HEK293 (cell line): ENCODE measurements at regions not wholly inside any gene's neighbourhood (a gene's known extent, or its start where the extent isn't known, plus 50 kb on each side); places are given as distances from the start of the nearest gene placed in this dataset.

Source experiments
- CTCF ChIA-PET: fragments of 350-600 bp; formaldehyde crosslinking; extraction: SDS; loops from one replicate; lab custom pipeline; 2021; ENCODE audit warnings: antibody characterized with exemption; lab: Yijun Ruan, JAX
- POLR2A ChIA-PET: fragments of 300-600 bp; formaldehyde crosslinking; extraction: SDS; loops from one replicate; lab custom pipeline; 2020; ENCODE audit warnings: antibody characterized with exemption, inconsistent platforms; lab: Yijun Ruan, JAX
- H3K27ac ChIP-seq: fragments of 200-500 bp; sonication (Bioruptor generic); 2 replicates; pipeline ENCODE4 v1.5.1; 2014; ENCODE audit warnings: low read depth, low read length, control low read depth, inconsistent platforms; ENCODE audit errors: extremely low read depth
- H3K36me3 ChIP-seq, 2 experiments: fragments of 200-500 bp in 1 of 2; sonication (Bioruptor generic) in 1 of 2; 1 replicate in 1 of 2; 2 replicates in 1 of 2; pipeline ENCODE4 v1.5.1; 2014 to 2017; ENCODE audit warnings: inconsistent platforms in 2 of 2, low read length in 2 of 2; ENCODE audit not compliant: control insufficient read depth in 2 of 2, insufficient read depth in 1 of 2
- H3K4me1 ChIP-seq: fragments of 200-500 bp; sonication (Bioruptor generic); 2 replicates; pipeline ENCODE4 v1.5.1; 2014; ENCODE audit warnings: mild to moderate bottlenecking, low read length, inconsistent platforms; ENCODE audit not compliant: control insufficient read depth, insufficient read depth
- H3K4me3 ChIP-seq: 2 replicates; pipeline ENCODE4 v1.5.1; 2011; ENCODE audit warnings: low read depth, mild to moderate bottlenecking, control low read depth, low read length, moderate library complexity
- H3K9me3 ChIP-seq: fragments of 200-500 bp; sonication (Bioruptor generic); 2 replicates; pipeline ENCODE4 v1.5.1; 2014; ENCODE audit warnings: low read depth, low read length, inconsistent platforms; ENCODE audit not compliant: control insufficient read depth, insufficient read depth
- KLF7 ChIP-seq: fragments of 450-650 bp; formaldehyde crosslinking; IDR thresholded peaks from 2 replicates; pipeline ENCODE4 v1.5.1; 2016; ENCODE audit warnings: missing biosample characterization, missing genetic modification characterization, borderline replicate concordance
- WT1 ChIP-seq: fragments of 450-650 bp; formaldehyde crosslinking; IDR thresholded peaks from 2 replicates; pipeline ENCODE4 v1.5.1; 2016; ENCODE audit warnings: missing biosample characterization, missing genetic modification characterization
- YY1 ChIP-seq: fragments of 450-650 bp; formaldehyde crosslinking; IDR thresholded peaks from 2 replicates; pipeline ENCODE4 v1.5.1; 2018; ENCODE audit warnings: missing biosample characterization, missing genetic modification characterization
- ZBTB10 ChIP-seq: fragments of 450-650 bp; formaldehyde crosslinking; IDR thresholded peaks from 2 replicates; pipeline ENCODE4 v1.5.1; 2016; ENCODE audit warnings: missing biosample characterization, missing genetic modification characterization
- ZNF138 ChIP-seq: fragments of 450-650 bp; formaldehyde crosslinking; IDR thresholded peaks from 2 replicates; pipeline ENCODE4 v1.5.1; 2016; ENCODE audit warnings: missing biosample characterization, missing genetic modification characterization, borderline replicate concordance
- ZNF16 ChIP-seq: fragments of 450-650 bp; formaldehyde crosslinking; IDR thresholded peaks from 2 replicates; pipeline ENCODE4 v1.5.1; 2016; ENCODE audit warnings: low read depth, missing biosample characterization, missing genetic modification characterization
- ZNF366 ChIP-seq: fragments of 450-650 bp; formaldehyde crosslinking; conservative IDR thresholded peaks from 2 replicates; pipeline ENCODE4 v1.5.1; 2016; ENCODE audit warnings: missing biosample characterization, missing genetic modification characterization
- ZNF37A ChIP-seq: fragments of 450-650 bp; IDR thresholded peaks from 2 replicates; pipeline ENCODE4 v1.5.1; 2018; ENCODE audit warnings: missing biosample characterization, missing genetic modification characterization
- ZNF398 ChIP-seq: fragments of 450-650 bp; formaldehyde crosslinking; IDR thresholded peaks from 2 replicates; pipeline ENCODE4 v1.5.1; 2017; ENCODE audit warnings: missing biosample characterization, missing genetic modification characterization
- ZNF423 ChIP-seq: fragments of 450-650 bp; formaldehyde crosslinking; IDR thresholded peaks from 2 replicates; pipeline ENCODE4 v1.5.1; 2016; ENCODE audit warnings: missing biosample characterization, missing genetic modification characterization
- ZNF449 ChIP-seq: fragments of 450-650 bp; formaldehyde crosslinking; IDR thresholded peaks from 2 replicates; pipeline ENCODE4 v1.5.1; 2017; ENCODE audit warnings: missing biosample characterization, mild to moderate bottlenecking, missing genetic modification characterization, moderate library complexity
- ZNF48 ChIP-seq: fragments of 450-650 bp; formaldehyde crosslinking; IDR thresholded peaks from 2 replicates; pipeline ENCODE4 v1.5.1; 2016; ENCODE audit warnings: missing biosample characterization, missing genetic modification characterization
- ZNF514 ChIP-seq: fragments of 450-650 bp; formaldehyde crosslinking; IDR thresholded peaks from 2 replicates; pipeline ENCODE4 v1.5.1; 2016; ENCODE audit warnings: missing biosample characterization, missing genetic modification characterization
- ZNF548 ChIP-seq: fragments of 450-650 bp; formaldehyde crosslinking; IDR thresholded peaks from 2 replicates; pipeline ENCODE4 v1.5.1; 2016; ENCODE audit warnings: missing biosample characterization, missing genetic modification characterization
- ZNF561 ChIP-seq: fragments of 450-650 bp; IDR thresholded peaks from 2 replicates; pipeline ENCODE4 v1.5.1; 2018; ENCODE audit warnings: missing biosample characterization, missing genetic modification characterization, borderline replicate concordance
- ZNF596 ChIP-seq: fragments of 450-650 bp; IDR thresholded peaks from 2 replicates; pipeline ENCODE4 v1.5.0; 2018; ENCODE audit warnings: missing biosample characterization, mild to moderate bottlenecking, missing genetic modification characterization, moderate library complexity
- ZNF623 ChIP-seq: fragments of 450-650 bp; formaldehyde crosslinking; IDR thresholded peaks from 2 replicates; pipeline ENCODE4 v1.5.1; 2016; ENCODE audit warnings: missing biosample characterization, missing genetic modification characterization
- ZNF76 ChIP-seq: fragments of 450-650 bp; formaldehyde crosslinking; IDR thresholded peaks from 2 replicates; pipeline ENCODE4; 2016; ENCODE audit warnings: low read depth, missing biosample characterization, missing genetic modification characterization, borderline replicate concordance
- ZNF768 ChIP-seq: fragments of 450-650 bp; formaldehyde crosslinking; IDR thresholded peaks from 2 replicates; pipeline ENCODE4 v1.5.1; 2018; ENCODE audit warnings: missing biosample characterization, mild to moderate bottlenecking, missing genetic modification characterization
- ZNF843 ChIP-seq: fragments of 450-650 bp; formaldehyde crosslinking; IDR thresholded peaks from 2 replicates; pipeline ENCODE4 v1.5.1; 2016; ENCODE audit warnings: missing biosample characterization, missing genetic modification characterization
- ZSCAN16 ChIP-seq: fragments of 450-650 bp; formaldehyde crosslinking; IDR thresholded peaks from 2 replicates; pipeline ENCODE4 v1.5.1; 2016; ENCODE audit warnings: missing biosample characterization, missing genetic modification characterization
- TF ChIP-seq, protein P1 (sequence below): fragments of 450-650 bp; formaldehyde crosslinking; IDR thresholded peaks from 2 replicates; pipeline ENCODE4 v1.5.1; 2017; ENCODE audit warnings: missing biosample characterization, missing genetic modification characterization
- TF ChIP-seq, protein P2 (sequence below): fragments of 450-650 bp; formaldehyde crosslinking; IDR thresholded peaks from 2 replicates; pipeline ENCODE4 v1.5.1; 2016; ENCODE audit warnings: missing biosample characterization, missing genetic modification characterization
- TF ChIP-seq, protein P3 (sequence below): fragments of 450-650 bp; formaldehyde crosslinking; IDR thresholded peaks from 2 replicates; pipeline ENCODE4 v1.5.1; 2016; ENCODE audit warnings: missing biosample characterization, missing genetic modification characterization, borderline replicate concordance

- Histone ChIP-seq H3K9me3 (no peaks in the 10 kb centered on the region), H3K4me1 (no peaks in the 10 kb centered on the region), H3K36me3 (no peaks in the 10 kb centered on the region)
- ChIA-PET CTCF (interaction anchor here (3.1 kb wide), 1 partner anchor 18 kb away, joined by 23 read pairs; no protein-coding TSS in a partner anchor), POLR2A (no interaction called here)
- no peak for TF ChIP-seq ZNF449
- no peak for TF ChIP-seq ZNF76 (tag by site-specific recombination)
- TF ChIP-seq KLF7 (tag by site-specific recombination), result no peak
- TF ChIP-seq ZNF366 (tag by site-specific recombination), result no peak
- TF ChIP-seq ZNF843, result no peak
- no peak for TF ChIP-seq YY1
- no peak for TF ChIP-seq ZNF37A (tag by site-specific recombination)
- TF ChIP-seq ZNF514 (tag by site-specific recombination), result no peak
- no peak for TF ChIP-seq ZNF48 (tag by site-specific recombination)
- TF ChIP-seq ZNF16 (tag by site-specific recombination), result no peak
- TF ChIP-seq ZNF138 (tag by site-specific recombination), result no peak
- TF ChIP-seq, all 188 proteins: peak for 0
- H3K27ac ChIP-seq, result no peak overlapping the region
- no peak overlapping the region for H3K4me3 ChIP-seq
Measured at GRCh38 chr11:96482193-96482592, 92.4 kb downstream of the JRKL start.

GRCh38 chr11:96483374-96483955 is 93.7 kb downstream of the JRKL start:
- ChIA-PET CTCF (interaction anchor here (0.7 to 1.3 kb wide), 2 partner anchors 20 to 176 kb away, joined by 4 to 5 read pairs; no protein-coding TSS in a partner anchor), POLR2A (no interaction called here)
- no peaks in the 10 kb centered on the region for H3K9me3 ChIP-seq
- no peak overlapping the region for H3K4me3 ChIP-seq
- no peak overlapping the region for H3K27ac ChIP-seq
- no peaks in the 10 kb centered on the region for H3K4me1 ChIP-seq
- TF ChIP-seq ZNF596 (tag by site-specific recombination), result no peak
- TF ChIP-seq ZSCAN16 (tag by site-specific recombination), result no peak
- TF ChIP-seq ZNF623 (tag by site-specific recombination), result no peak
- no peak for TF ChIP-seq ZNF548
- TF ChIP-seq ZNF561 (tag by site-specific recombination), result no peak
- TF ChIP-seq ZBTB10 (tag by site-specific recombination), result no peak
- no peak for TF ChIP-seq ZNF423
- TF ChIP-seq, protein P1, sequence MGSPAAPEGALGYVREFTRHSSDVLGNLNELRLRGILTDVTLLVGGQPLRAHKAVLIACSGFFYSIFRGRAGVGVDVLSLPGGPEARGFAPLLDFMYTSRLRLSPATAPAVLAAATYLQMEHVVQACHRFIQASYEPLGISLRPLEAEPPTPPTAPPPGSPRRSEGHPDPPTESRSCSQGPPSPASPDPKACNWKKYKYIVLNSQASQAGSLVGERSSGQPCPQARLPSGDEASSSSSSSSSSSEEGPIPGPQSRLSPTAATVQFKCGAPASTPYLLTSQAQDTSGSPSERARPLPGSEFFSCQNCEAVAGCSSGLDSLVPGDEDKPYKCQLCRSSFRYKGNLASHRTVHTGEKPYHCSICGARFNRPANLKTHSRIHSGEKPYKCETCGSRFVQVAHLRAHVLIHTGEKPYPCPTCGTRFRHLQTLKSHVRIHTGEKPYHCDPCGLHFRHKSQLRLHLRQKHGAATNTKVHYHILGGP (tag by site-specific recombination), result no peak
- TF ChIP-seq, protein P2, sequence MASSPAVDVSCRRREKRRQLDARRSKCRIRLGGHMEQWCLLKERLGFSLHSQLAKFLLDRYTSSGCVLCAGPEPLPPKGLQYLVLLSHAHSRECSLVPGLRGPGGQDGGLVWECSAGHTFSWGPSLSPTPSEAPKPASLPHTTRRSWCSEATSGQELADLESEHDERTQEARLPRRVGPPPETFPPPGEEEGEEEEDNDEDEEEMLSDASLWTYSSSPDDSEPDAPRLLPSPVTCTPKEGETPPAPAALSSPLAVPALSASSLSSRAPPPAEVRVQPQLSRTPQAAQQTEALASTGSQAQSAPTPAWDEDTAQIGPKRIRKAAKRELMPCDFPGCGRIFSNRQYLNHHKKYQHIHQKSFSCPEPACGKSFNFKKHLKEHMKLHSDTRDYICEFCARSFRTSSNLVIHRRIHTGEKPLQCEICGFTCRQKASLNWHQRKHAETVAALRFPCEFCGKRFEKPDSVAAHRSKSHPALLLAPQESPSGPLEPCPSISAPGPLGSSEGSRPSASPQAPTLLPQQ (tag by site-specific recombination), result no peak
- no peak for TF ChIP-seq ZNF398 (tag by site-specific recombination)
- TF ChIP-seq WT1 (tag by site-specific recombination), result no peak
- no peak for TF ChIP-seq ZNF768 (tag by site-specific recombination)
- TF ChIP-seq, protein P3, sequence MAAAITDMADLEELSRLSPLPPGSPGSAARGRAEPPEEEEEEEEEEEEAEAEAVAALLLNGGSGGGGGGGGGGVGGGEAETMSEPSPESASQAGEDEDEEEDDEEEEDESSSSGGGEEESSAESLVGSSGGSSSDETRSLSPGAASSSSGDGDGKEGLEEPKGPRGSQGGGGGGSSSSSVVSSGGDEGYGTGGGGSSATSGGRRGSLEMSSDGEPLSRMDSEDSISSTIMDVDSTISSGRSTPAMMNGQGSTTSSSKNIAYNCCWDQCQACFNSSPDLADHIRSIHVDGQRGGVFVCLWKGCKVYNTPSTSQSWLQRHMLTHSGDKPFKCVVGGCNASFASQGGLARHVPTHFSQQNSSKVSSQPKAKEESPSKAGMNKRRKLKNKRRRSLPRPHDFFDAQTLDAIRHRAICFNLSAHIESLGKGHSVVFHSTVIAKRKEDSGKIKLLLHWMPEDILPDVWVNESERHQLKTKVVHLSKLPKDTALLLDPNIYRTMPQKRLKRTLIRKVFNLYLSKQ, result no peak
- H3K36me3 ChIP-seq, result no peaks in the 10 kb centered on the region
